ENCODE measurements at regions not wholly inside any gene's neighbourhood (a gene's known extent, or its start where the extent isn't known, plus 50 kb on each side); places are given as distances from the start of the nearest gene placed in this dataset.

GRCh38 chrX:124814106-124814505 is 467.7 kb downstream of the SH2D1A start:
- H3K9me3 ChIP-seq (ENCODE audit: control insufficient read depth, insufficient read depth, low read length), result no peaks in the 10 kb centered on the region
- TF ChIP-seq RCOR1 (IDR thresholded peaks at IDR 0.05; ENCODE audit: insufficient replicate concordance, low read length), result no peak
- H2BK15ac ChIP-seq (ENCODE audit: low read depth, low read length), result no peak overlapping the region
- no CpG with 5 or more reads among the region's 1 CpG for whole genome bisulfite sequencing, 2 experiments (ENCODE audit: extremely low coverage in 2 of 2, insufficient read length in 1 of 2)
- dilution Hi-C loops (cut with HindIII; ENCODE audit: low sequenced_read_pairs, unreplicated experiment) (no loop called here), intact Hi-C loops (cut with micrococcal nuclease) (no loop called here), in situ Hi-C loops (cut with MboI; ENCODE audit: low sequenced_read_pairs) (no loop called here)
- POLR2A ChIA-PET (ENCODE audit: unreplicated experiment), result no interaction called here
- no peak overlapping the region for H2AK5ac ChIP-seq (ENCODE audit: low read depth, low read length)
- DNase-seq, result no peak
- H2BK120ac ChIP-seq (ENCODE audit: low read depth, low read length), result no peak overlapping the region
- no peak overlapping the region for H3K4me2 ChIP-seq (ENCODE audit: low read depth, low read length)
- no peaks in the 10 kb centered on the region for H3K27me3 ChIP-seq (ENCODE audit: control insufficient read depth, insufficient read depth, low read length)
- no peak overlapping the region for H3K14ac ChIP-seq (replicated peaks; ENCODE audit: low read depth, low read length)
- H2AFZ ChIP-seq (replicated peaks; ENCODE audit: low read length, poor library complexity), result no peak overlapping the region
- no peak overlapping the region for H3K4me3 ChIP-seq (ENCODE audit: insufficient read depth, low read depth, low read length)
- H4K91ac ChIP-seq (ENCODE audit: insufficient read depth, low read depth, low read length), result no peak overlapping the region
- no TSS peak for BruUV-seq (replicated peaks)
- no peaks in the 10 kb centered on the region for H3K79me1 ChIP-seq (ENCODE audit: low read depth in 1 of 2, low read length in 2 of 2)
- no peaks in the 10 kb centered on the region for H3K36me3 ChIP-seq (ENCODE audit: control insufficient read depth, insufficient read depth, low read length)
- H3K23ac ChIP-seq (ENCODE audit: low read depth, low read length), result no peak overlapping the region
- H2BK5ac ChIP-seq (ENCODE audit: low read depth, low read length, poor library complexity, severe bottlenecking), result no peak overlapping the region
- H3K18ac ChIP-seq (ENCODE audit: low read depth, low read length), result no peak overlapping the region
- no peak overlapping the region for H2AK9ac ChIP-seq (replicated peaks; ENCODE audit: low read depth, low read length, poor library complexity)
- H3K27ac ChIP-seq (ENCODE audit: insufficient read depth, low read length), result no peak overlapping the region
- CTCF ChIA-PET, result interaction anchor here (1.2 kb wide), 1 partner anchor 10 kb away, joined by 3 read pairs; no protein-coding TSS in a partner anchor
- H3K4me1 ChIP-seq (ENCODE audit: control insufficient read depth, insufficient read depth, low read length), result no peaks in the 10 kb centered on the region
- H4K8ac ChIP-seq (ENCODE audit: low read depth in 2 of 2, low read length in 2 of 2), result no peak overlapping the region
- H3K9me1 ChIP-seq (ENCODE audit: insufficient read depth, low read length), result no peaks in the 10 kb centered on the region
- no peak for ATAC-seq (ENCODE audit: low read depth)
- no peak overlapping the region for H2BK20ac ChIP-seq (ENCODE audit: low read depth, low read length)
- no peak overlapping the region for H3K9ac ChIP-seq (ENCODE audit: low read depth, low read length)
- H3K4ac ChIP-seq (ENCODE audit: low read depth, low read length), result no peak overlapping the region
- H3K56ac ChIP-seq (ENCODE audit: extremely low read depth, insufficient read depth, low read length), result no peak overlapping the region
- H4K5ac ChIP-seq (ENCODE audit: low read depth, low read length), result no peak overlapping the region
- H4K20me1 ChIP-seq (ENCODE audit: insufficient read depth, low read length), result no peaks in the 10 kb centered on the region
